NCI-H2029 treated with DMSO at 0.1 percent for 48 hours (cell line): ENCODE measurements at regions not wholly inside any gene's neighbourhood (a gene's known extent, or its start where the extent isn't known, plus 50 kb on each side); places are given as distances from the start of the nearest gene placed in this dataset.
A peak's percentile ranks its signal among the peaks of the same experiment; 100 is the strongest.

Experiments used
- DNase-seq: peaks from one replicate; lab custom pipeline; 2025; lab: John Stamatoyannopoulos, UW

DNA sequence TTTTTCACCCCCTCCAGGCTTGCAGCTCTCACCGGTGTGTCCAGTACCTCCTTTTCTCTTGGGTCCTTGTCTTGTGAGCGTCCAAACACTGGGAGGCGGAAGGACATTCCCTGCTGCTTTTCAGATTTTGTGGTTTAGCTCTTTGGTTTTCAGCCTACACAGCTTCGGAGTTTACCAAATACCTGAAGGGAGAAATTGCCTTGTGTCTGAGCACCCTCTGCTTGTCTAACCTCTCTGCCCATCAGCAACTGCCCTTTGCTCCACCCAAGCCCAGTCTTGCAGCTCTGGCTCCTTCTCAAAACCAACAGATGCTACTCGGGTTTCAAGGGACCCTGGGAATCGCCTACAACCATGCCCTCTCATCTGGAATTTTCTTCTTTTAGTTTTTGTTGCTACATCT, 519.1 kb upstream of the IGFBP3 start:
- no peak for DNase-seq

DNA sequence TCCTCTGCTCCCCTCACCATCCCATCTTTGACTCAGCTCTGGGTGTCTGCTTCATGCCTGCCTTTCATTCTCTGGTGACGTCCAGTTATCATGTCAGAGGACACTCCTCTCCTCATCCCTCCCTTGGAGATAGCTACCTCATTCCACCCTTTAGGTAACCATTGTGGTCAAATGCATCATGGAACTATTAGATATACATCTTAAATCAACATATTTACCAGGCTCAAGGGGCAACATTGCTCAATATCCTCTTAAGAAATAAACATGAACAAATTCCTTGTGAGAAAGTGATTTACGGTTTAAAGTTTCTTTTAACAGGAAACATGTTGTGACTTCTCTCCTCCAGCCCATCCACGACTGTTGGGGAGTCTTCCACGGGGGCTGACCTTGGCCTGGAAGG, 511.6 kb upstream of the IGFBP3 start:
- no peak for DNase-seq

DNA sequence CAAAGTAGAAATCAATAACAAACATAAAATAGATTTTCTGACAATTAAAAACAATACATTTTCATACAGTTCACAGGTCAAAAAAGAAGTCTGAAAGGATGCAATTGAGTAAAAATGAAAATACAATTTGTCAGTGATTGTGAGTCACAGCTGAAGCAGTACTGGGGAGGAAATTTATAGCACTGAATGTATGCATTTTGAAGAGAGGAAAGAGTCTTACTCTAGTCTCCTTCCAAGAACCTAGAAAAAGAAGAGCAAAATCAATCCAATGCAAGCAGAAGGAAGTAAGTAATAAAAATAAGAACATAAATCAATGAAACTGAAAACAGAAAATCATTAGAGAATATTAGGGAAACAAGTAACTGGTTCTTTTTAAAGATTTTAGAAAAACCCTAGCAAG, 507.2 kb upstream of the IGFBP3 start:
- DNase-seq = no peak

DNA sequence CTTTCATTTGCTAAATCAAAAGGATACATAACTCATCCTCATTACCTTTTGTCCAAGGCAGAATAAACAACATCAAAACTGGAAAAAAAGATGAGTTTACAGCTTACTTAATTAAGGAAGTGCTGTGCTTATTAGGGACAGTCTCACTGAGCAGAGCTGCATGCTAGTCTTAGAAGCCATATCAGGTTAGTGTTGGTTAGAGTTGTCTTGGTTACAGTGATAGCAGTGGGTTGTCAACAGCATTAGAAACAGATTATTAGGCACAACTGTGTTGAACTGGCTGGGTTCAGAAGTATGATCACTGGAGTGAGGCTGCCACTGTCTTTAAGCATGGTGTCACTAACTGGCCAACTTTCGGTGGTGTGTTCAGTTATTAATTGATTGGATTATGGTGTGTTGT, 503.9 kb upstream of the IGFBP3 start:
- no peak for DNase-seq

DNA sequence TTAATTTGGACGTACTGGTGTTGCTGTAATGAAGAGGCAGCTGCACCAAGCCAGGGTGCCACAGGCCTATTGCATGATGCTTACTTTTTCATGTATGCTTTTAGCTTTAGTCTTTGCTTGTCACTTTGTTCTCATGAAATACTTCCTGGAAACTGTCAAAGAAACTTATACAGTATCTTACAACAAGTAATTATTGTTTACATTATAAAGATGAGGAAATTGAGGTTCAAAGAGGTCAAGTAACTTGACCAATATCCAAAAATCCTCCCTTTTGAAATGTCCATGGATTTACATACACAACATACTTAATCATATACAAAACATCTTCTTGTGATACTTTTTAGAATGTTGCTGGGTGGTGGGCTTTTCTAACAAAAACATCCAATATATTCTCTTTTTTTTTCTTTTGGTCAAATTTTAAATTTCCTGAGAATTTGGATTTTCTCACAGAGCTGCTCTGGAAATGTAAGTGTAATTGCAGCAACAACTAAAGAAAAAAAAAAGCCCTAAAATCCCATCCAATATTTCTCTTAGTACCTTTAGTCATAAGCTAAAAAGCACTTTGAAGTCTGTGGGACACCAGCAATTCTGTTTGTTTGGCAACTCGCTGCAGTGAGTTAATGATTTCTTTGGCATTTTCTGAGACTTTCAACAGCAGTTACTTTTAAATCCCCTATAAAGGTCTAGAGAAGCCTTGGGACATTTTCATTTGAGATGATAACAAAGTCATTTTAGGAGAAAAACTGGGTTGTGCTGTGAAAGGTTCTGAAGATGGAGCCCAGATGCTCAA, 500.6 kb upstream of the IGFBP3 start:
- DNase-seq = no peak

DNA sequence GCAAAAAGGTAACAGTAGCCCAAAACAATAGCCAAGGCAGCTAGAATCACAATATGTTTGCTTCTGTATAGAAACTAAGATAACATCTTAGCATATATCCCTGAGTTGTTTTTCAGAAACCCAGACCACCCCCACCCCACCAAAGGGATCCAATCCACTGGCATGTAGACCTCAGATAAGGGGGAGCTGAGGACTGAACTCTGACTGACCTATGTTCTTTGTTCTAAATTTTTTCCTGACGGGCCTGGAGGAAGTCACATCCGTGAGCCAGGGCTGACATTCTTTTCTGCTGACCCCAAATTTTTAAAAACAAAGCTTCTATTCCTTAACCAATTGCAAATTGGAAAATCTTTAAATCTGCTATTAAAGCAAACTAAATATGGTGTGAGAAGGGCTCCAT, 493.9 kb upstream of the IGFBP3 start:
- no peak for DNase-seq

DNA sequence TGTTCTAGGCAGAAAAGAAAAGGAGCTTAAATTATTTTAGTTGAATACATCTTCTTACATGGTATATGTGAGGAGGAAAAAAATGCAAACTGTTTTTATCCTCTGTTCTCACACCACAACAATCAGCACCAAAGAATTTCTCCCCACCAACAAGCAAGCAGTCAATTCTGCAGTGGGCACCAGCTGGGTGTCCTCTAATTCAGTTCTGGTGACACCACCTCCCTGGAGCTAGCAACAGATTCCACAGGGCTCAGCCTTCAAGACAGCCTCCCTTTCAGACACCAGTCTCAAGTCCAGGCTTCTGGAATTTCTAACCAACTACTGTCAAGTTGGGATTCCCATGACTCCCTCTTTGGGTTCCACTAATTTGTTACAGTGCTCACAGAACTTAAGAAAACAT, 490.2 kb upstream of the IGFBP3 start:
- DNase-seq = no peak

DNA sequence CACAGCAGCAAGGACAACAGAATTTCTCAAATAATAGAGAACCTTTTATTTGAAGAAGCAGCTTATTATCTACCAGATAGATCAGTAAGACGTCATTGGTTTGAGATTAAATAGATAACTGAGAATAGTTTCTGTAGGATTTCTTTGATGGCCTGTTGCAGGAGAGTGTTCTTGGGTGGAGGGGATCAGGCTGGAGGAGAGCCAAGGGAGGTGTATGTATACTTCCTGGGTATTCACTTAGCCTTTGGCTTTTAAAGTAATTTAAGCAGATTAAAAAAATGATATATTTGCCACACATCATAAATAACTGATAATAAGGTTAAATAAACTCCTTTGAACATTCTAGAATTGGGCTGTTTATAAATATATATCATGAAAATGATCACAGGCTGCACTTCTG, 486.1 kb upstream of the IGFBP3 start:
- no peak for DNase-seq

DNA sequence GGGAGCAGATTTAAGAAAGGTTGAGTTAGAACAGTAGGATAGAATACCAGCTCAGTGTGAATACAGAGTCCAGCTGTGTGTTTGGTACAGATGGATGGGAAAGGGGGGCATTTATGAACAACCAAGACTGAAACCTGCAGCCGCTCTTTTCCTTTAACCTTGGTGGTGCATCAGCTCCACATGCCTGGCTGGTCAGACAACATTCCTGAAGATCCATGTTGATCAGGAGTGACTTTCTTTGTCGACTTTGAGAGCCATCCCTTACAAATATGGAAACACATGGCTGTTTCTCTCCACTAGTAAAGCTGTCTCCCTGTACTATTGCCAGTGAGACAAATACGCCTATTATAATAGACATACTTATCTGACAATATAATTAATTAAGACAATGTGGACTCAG, 476.5 kb upstream of the IGFBP3 start:
- no peak for DNase-seq

DNA sequence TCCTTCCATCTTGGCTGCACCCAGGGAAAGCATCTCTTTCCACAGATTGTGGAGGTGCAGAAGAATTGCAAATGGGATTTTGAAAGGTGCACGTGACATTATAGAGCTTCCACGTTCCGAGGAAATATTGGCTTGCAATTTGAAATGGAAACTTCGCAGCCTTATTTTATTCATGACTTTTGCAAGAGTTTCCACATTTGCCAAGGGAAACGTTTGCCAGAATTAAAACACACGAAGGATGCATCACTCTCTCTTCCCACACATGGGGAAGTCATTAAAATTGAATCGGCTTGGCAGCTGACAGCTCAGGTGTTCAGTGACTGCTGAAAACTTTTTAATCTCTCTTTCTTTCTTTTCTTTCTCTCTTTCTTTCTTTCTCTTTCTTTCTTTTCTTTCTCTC, 475.4 kb upstream of the IGFBP3 start:
- no peak for DNase-seq

DNA sequence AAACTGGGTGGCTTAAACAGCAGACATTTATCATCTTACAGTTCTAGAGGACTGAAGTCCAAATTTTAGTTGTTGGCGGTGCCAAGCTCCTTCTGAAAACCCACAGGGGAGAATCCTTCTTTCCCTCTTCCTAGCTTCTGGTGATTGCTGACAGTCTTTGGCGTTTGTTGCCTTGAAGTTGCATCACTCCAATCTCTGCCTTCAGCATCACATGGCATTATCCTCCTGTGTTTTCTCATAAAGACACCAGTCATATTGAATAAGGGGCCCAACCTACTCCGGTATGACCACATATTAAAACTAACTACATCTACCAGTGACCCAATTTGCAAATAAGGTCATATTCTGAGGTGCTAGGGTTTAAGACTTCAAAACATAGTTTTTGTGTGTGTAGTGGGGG, 472.1 kb upstream of the IGFBP3 start:
- no peak for DNase-seq

DNA sequence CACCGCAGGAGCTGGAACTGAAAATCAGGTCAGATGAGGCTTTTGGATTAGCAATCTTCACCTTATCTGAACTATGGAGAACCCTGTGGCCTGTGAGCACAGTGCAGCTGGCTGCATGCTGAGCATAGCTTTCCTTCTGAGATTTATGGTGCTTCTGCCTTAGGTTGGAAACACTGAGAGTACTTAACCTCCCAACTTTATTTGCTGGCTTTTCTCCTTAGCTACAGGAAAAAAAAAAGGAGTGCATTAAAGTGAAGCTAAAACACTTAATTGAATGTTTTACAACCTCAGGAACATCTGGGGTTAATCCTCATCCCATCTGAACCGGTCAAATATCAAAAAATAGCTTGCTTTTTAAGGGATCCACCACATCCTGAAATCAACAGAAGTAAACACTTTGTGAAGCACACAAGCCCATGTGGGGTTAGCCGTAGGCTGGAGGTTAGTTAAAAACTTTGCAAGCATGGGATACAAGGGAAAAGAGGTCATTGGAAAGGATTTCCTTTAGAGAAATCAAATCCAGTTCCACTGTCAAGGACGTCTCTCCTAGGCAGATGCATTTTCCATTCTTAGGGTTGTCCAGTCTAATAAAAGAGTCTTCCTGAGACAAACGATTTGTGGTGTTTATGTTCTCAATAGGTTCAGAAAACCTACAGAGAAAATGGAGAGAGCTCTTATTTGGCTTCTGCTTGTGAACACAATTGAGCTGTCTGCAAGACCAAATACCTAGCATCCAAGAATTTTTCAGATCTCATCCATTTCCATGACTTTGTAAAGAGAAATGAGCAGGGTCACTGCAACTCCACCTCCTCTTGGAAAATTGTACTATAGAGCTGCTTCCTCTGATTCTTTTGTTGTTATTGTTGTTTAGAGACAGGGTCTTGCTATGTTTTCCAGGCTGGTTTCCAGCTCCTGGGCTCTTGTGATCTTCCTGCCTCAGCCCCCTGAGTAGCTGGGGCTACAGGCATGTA, 470.4 kb upstream of the IGFBP3 start:
- DNase-seq = no peak

DNA sequence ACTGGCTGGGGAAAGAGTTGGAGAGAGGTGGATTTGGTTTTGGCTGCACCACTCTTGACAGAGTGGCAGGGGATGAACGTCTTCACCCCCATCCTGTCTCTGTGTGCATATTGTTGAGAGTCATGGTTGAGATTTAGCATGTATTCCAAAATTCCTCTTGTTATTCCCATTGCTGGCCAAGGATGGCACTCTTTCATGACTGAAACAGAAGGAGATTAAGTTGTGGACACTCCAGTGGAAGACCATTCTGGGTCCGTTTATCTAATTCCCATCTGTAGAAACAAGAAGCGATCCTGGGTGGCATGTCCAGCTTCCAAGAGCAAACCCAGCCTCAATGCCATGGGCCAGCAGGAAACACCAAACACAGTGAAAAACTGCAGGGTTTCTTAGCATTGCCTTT, 469.0 kb upstream of the IGFBP3 start:
- no peak for DNase-seq

DNA sequence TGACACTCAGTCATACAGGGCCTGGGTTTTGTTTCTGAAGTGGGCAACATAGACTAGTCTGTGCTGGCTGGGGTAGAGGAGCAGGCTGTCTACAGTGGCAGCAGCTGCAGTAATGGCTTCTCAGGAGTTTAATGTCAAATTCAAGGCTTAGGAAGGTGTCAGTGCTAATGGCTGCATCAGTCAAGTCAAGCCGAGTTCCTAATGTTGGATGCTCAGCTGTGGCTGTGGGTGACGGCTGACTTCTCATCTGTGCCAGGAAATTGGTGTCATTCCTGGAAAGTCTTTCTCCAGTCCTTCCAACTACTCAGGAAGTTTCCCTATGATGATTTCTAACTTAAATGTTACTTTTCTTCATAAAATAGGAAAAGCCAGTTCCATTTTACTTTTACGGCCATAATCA, 468.1 kb upstream of the IGFBP3 start:
- no peak for DNase-seq

DNA sequence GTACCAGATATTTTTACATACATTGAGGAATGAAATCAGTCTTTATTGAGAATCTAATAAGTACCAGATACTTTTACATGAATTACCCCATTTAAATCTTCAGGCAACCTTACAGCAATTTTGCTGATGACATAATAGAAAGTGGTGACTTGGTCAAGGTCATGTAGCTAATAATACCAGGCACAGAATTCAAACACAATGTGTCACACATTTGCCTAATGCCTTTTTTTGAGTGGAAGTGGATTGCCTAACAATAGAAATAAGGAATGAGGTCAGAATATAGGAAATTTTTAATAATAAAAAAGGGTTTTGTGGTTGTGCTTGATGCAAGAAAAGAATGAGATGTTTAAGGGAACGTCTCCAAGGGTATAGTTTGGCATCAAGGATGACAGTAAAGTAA, 466.6 kb upstream of the IGFBP3 start:
- no peak for DNase-seq

DNA sequence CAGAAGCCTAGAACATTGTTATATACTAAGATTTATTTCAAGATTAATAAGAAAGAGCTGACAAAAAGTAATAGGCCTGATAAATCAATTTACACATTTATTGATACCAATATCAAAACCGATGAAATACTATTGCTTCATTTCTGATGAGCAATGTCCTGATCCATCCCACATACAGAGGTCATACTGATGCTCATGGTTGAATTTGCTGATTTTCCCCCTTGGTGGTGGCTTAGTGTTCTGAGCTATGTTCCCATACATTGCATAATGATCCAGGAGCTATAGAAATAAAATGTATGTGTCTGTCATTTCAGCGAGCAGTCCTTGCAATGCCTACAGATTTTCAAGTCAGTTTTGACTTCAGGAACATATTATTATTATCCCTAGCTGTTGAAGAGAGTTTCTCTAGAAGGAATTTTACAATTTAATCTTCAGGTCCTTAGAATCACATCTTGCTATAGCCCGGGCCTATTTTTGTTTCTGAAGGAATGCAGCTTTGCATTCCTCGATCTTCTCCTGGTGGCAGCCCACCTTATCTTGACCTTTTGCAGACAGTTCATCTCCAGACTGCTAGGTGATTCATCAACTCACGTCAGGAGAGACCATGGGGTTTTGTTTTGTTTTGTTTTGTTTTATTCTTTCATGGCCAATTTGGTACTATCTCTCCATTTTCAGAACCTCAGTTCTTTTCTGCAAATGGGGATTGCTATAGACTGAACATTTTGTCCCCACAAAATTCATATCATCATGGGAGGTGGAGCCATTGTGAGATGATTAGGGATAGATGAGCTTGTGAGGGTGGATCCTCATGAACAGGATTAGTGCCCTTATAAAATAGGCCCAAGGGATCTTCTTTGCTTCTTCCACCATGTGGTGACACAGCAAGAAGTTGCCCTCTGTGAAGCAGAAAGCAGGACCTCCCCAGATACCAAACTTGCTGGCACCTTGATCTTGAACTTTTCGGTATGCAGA, 465.6 kb upstream of the IGFBP3 start:
- no peak for DNase-seq

DNA sequence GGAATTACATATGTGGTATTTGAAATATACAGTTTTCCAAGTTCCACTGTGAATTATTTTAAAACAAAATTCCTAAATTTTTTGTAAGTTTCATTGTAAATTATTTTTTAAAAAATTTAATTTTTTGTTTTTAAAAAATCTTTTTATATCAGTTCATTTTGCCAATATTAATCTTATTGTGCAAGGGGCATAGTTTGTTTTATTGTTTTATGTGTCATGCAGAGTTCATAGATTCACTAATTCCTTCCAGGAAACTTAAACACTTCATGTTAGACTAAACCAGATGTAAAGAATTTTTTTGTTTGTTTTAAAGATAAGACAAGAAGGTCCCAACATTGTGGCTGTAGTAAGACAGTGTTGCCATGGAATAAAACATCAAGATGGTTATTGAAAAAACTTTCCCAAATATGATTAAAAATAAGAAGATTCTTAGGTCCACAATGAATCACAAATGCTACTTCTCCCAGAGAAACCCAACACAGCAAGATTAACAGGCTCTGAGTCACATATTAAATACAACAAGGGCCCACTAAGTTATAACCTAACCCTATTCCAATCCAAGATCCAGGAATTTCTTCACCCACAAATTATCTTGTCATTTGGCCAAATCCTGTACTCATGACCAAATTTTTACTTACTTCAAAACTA, 464.7 kb upstream of the IGFBP3 start:
- no peak for DNase-seq

DNA sequence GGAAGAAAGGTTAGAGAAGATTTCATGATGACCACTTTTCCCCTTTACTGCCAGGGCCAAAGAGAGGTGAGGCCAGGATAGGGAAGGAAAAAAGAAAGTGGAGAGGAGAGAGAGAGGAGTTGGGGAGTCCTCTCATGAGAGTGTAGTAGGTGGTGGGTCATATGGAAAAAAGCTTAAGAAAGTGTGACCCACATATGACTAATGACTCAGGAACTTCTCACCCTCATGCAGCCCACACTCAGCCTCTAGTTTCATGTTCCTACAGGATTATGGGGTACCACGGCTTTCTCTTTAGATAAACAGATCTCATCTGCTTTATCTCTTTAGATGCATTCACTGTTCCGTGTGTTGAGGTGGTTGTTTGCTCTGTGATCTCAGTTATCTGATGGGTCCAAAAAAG, 462.5 kb upstream of the IGFBP3 start:
- DNase-seq = no peak

DNA sequence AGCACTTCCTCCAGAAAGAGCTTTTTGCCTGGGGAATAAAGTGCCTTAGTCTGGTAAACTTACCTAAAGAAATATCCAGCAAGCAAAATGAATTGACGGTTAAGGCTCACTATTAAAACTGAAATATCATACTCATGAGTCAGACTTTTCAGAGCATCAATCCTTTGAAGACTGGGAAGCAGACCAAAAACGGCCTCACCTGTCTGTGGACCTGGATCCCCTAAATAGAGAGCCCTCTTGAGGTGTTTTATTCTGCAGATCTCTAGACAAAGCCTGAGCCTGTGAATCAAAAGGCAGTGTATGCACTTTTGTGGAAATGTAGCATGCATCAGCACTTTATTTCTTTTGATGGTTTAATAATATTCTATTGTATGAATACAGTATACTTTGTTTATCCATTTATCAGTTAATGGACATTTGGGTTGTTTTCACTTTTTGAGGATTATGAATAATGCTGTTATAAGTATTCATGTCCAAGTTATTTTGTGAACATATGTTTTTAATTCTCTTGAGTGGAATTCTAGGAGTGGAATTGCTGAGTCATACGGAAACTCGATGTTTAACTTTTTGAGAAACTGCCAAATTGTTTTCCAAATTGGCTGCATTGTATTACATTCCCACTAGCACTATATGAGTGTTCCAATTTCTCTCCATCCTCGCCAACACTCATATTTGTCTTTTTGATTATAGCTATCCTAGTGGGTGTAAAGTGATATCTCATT, 449.0 kb upstream of the IGFBP3 start:
- DNase-seq = peak; percentile 13

DNA sequence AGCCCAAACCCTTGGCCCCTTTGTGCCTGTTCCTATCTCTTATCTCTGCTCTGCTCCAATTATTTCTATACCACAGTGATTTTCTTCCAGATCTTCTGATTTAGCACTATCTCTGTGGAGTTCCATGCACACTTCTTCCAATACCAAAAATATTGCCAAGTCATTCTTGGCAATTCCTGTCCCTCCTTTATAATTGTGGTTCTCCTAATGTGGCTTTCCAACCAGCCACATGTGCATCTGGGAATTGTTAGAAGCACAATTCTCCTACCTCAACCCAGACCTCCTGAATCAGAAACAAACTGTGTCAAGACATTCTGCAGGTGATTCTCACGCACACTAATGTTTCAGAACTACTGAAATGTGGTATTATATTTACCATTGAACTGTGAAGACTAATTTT, 447.8 kb upstream of the IGFBP3 start:
- no peak for DNase-seq

DNA sequence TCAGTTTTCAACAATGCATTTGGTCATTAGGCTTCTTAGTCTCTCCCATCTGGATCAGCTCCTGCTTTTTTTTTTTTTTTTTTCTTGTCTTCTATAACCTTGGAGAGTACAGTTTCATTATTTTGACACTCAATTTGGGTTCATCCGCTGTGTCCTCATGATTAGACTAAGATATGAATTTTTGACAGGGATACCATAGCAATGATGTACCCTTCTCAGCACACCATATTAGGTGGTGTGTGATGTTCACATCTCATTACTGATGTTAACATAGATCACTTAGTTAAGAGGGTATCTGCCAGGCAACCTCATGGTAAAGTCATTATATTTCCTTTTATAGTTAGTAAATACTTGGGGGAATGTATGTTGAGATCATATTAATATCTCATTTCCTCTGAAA, 445.5 kb upstream of the IGFBP3 start:
- no peak for DNase-seq
